CD4-positive, CD25-positive, alpha-beta regulatory T cell (primary cell): ENCODE measurements at regions not wholly inside any gene's neighbourhood (a gene's known extent, or its start where the extent isn't known, plus 50 kb on each side); places are given as distances from the start of the nearest gene placed in this dataset.
"Not testable (repeated sequence)": the region's sequence is repeated elsewhere in the genome, so short reads cannot be mapped to it uniquely, and the experiment has no call there.

Experiments used
- ATAC-seq, 2 donors: fragments of 150-1000 bp; cut with Tn5 transposase; one replicate each; pipeline ENCODE4 v1.10.0; 2021; ENCODE audit warnings: low read depth in 2 of 2, moderate number of reproducible peaks in 2 of 2, moderate library complexity in 1 of 2
- DNase-seq, 3 donors: peaks; one replicate each; pipeline versions ENCODE4 v3.0.0 to v3.0.0-alpha.2; 2012 to 2022; ENCODE audit warnings: mixed read lengths in 1 of 3
- H3K27ac ChIP-seq: one replicate; pipeline ENCODE4 v1.7.0; 2013; ENCODE audit warnings: mild to moderate bottlenecking, low read length; ENCODE audit not compliant: insufficient read depth, poor library complexity, severe bottlenecking
- H3K27me3 ChIP-seq: one replicate; pipeline ENCODE4 v1.7.0; 2013; ENCODE audit warnings: low read length; ENCODE audit not compliant: control insufficient read depth, insufficient read depth
- H3K36me3 ChIP-seq: one replicate; pipeline ENCODE4 v1.7.0; 2013; ENCODE audit warnings: mild to moderate bottlenecking, low read length, moderate library complexity; ENCODE audit not compliant: control insufficient read depth, insufficient read depth
- H3K4me1 ChIP-seq: 2 replicates; pipeline ENCODE4 v1.7.0; 2013; ENCODE audit warnings: mild to moderate bottlenecking, low read length; ENCODE audit not compliant: insufficient read depth, control insufficient read depth, poor library complexity, severe bottlenecking
- H3K4me3 ChIP-seq: one replicate; pipeline ENCODE4 v1.7.0; 2013; ENCODE audit warnings: low read depth, mild to moderate bottlenecking, low read length, moderate library complexity
- H3K9me3 ChIP-seq, 2 experiments: 1 replicate in 1 of 2; 2 replicates in 1 of 2; pipeline ENCODE4 v1.7.0; 2013; ENCODE audit warnings: low read length in 2 of 2, mild to moderate bottlenecking in 1 of 2, moderate library complexity in 1 of 2; ENCODE audit not compliant: control insufficient read depth in 2 of 2
- H3K27ac Mint-ChIP-seq, 3 donors: one replicate each; pipeline ENCODE4 v1.8.0; 2020 to 2022; ENCODE audit warnings: mild to moderate bottlenecking in 3 of 3, mixed read lengths in 3 of 3, moderate library complexity in 2 of 3
- H3K27me3 Mint-ChIP-seq: one replicate; pipeline ENCODE4 v1.8.0; 2022; ENCODE audit warnings: mild to moderate bottlenecking, mixed read lengths
- H3K36me3 Mint-ChIP-seq: one replicate; pipeline ENCODE4 v1.8.0; 2020; ENCODE audit warnings: mixed read lengths
- H3K4me1 Mint-ChIP-seq, 4 donors: one replicate each; pipeline ENCODE4 v1.8.0; 2020 to 2022; ENCODE audit warnings: mixed read lengths in 4 of 4, mild to moderate bottlenecking in 1 of 4
- H3K4me3 Mint-ChIP-seq, 4 donors: one replicate each; pipeline ENCODE4 v1.8.0; 2020 to 2022; ENCODE audit warnings: mild to moderate bottlenecking in 4 of 4, mixed read lengths in 4 of 4, moderate library complexity in 3 of 4
- H3K9me3 Mint-ChIP-seq, 7 donors: one replicate each; pipeline ENCODE4 v1.8.0; 2020 to 2022; ENCODE audit warnings: mixed read lengths in 7 of 7, mild to moderate bottlenecking in 3 of 7, moderate library complexity in 2 of 7

DNA sequence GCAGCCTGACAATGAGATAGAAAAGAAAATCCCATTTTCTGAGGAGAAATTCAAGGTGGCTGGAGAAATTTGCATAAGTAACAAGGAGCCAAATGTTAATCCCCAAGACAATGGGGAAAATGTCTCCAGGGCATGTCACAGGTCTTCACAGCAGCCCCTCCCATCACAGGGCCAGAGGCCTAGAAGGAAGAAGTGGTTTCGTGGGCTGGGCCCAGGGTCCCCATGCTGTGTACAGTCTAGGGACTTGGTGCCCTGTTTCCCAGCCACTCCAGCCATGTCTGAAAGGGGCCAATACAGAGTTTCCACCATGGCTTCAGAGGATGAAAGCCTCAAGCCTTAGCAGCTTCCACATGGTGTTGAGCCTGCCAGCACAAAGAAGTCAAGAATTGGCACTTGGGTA is 290.5 kb downstream of the SUCLG1 start:
- H3K4me1 Mint-ChIP-seq, DNase-seq, H3K4me3 Mint-ChIP-seq, H3K36me3 Mint-ChIP-seq, ATAC-seq, H3K27ac ChIP-seq, H3K4me3 ChIP-seq, H3K27me3 ChIP-seq, H3K9me3 ChIP-seq, H3K9me3 Mint-ChIP-seq, H3K4me1 ChIP-seq, H3K27ac Mint-ChIP-seq, H3K36me3 ChIP-seq: not testable (repeated sequence)
- H3K27me3 Mint-ChIP-seq, result peaks cover 15% of the 10 kb centered on the region

DNA sequence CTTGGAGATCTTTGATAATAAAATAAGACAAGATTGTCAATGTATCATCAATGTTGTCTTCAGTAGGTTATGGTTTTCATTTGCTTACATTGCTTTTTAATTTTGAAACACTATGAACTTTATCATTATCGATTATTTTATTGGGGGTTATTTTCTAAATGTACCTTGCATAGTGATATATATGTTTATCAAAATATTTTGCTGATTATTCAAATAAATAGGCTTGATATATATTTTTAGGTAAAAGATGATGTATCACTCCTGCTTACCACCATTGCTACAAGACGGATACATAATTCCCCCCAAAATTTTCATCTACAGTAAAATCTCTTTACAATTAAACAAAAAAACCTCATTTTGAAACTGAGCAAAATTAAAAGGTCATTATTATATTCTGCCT is 293.8 kb downstream of the SUCLG1 start:
- Mint-ChIP-seq H3K4me1 (no peaks in the 10 kb centered on the region), H3K27ac (no peak overlapping the region), H3K9me3 (peaks cover 0 to 6% (median 0%) of the 10 kb centered on the region in 7 donors), H3K27me3 (peaks cover 32% of the 10 kb centered on the region), H3K4me3 (no peak overlapping the region), H3K36me3 (no peaks in the 10 kb centered on the region)
- DNase-seq (no peak), ATAC-seq (no peak)
- Histone ChIP-seq H3K9me3 (no peaks in the 10 kb centered on the region), H3K27me3 (no peaks in the 10 kb centered on the region), H3K36me3 (no peaks in the 10 kb centered on the region), H3K4me1 (no peaks in the 10 kb centered on the region), H3K27ac (no peak overlapping the region), H3K4me3 (no peak overlapping the region)

DNA sequence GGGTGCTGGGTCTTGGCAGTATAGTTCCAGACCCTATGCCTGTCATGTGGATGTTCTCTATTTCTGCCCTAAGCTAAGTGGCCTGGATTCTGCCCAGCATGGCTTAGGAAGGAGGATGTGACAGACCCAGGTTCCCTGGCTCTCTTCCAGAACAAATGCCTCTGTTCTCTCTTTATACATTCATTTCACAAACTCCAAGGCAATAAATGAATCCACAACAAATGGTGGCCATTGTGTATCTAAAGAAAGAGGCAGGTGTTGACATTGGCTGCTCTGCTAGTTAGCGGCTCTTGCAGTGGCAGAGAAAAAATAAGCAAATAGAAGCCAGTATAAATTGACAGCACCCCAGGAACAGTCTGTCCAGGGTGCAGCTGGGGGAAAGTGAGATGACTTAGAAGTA is 298.6 kb downstream of the SUCLG1 start:
- no peak overlapping the region for H3K27ac Mint-ChIP-seq
- DNase-seq, result no peak
- H3K9me3 Mint-ChIP-seq, result peaks cover 0 to 5% (median 0%) of the 10 kb centered on the region in 7 donors
- H3K4me1 ChIP-seq, result no peaks in the 10 kb centered on the region
- no peaks in the 10 kb centered on the region for H3K4me1 Mint-ChIP-seq
- H3K27me3 Mint-ChIP-seq, result peaks cover 31% of the 10 kb centered on the region
- no peaks in the 10 kb centered on the region for H3K9me3 ChIP-seq
- no peak overlapping the region for H3K4me3 ChIP-seq
- no peak for ATAC-seq
- H3K27ac ChIP-seq, result no peak overlapping the region
- no peaks in the 10 kb centered on the region for H3K36me3 ChIP-seq
- H3K27me3 ChIP-seq, result no peaks in the 10 kb centered on the region
- H3K36me3 Mint-ChIP-seq, result no peaks in the 10 kb centered on the region
- H3K4me3 Mint-ChIP-seq, result no peak overlapping the region

DNA sequence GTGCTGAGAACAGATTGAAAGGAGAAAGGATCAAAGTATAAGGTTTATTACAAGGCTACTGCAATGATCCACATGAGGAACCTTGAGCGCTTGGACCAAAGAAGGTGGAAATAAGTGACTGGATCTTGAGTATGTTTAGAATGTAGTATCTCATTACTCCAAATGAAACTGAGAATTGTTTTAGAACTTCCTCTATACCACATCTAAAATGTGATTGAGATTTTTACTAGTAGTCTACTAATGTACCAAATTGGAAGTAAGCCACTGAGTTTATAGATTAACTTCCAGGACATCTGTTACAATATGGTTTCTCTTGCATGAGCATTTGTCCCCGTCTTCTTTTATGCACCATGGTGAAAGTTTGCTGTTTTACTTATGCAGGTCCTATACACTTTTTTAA is 300.5 kb downstream of the SUCLG1 start:
- Histone ChIP-seq H3K4me3 (no peak overlapping the region), H3K36me3 (no peaks in the 10 kb centered on the region), H3K27me3 (no peaks in the 10 kb centered on the region), H3K4me1 (no peaks in the 10 kb centered on the region), H3K27ac (no peak overlapping the region), H3K9me3 (no peaks in the 10 kb centered on the region)
- DNase-seq, result no peak
- Mint-ChIP-seq H3K9me3 (peaks cover 0 to 5% (median 0%) of the 10 kb centered on the region in 7 donors), H3K36me3 (no peaks in the 10 kb centered on the region), H3K27ac (no peak overlapping the region), H3K27me3 (peaks cover 23% of the 10 kb centered on the region), H3K4me3 (no peak overlapping the region), H3K4me1 (no peaks in the 10 kb centered on the region)
- no peak for ATAC-seq

DNA sequence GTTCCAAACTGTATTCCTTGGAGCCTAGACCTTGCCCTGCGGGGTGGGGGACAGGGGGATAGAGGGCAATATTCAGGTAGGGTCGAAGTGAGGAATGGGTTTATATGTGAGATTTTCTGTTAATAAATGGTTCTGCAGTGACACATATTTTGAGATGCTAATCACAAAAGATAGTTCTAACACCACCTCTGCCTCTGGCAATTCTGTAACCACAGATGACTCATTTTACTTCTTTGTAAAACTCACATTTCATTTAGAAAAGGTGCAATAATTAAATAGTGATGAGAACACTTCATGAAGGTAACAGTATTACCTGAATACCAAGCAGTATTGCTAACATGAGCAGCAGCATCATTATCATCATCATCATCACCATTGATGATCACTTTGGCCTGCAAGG is 306.6 kb downstream of the SUCLG1 start:
- H3K36me3 ChIP-seq, result no peaks in the 10 kb centered on the region
- no peak for DNase-seq
- ATAC-seq, result no peak
- Mint-ChIP-seq H3K4me3 (no peak overlapping the region), H3K36me3 (no peaks in the 10 kb centered on the region), H3K27ac (no peak overlapping the region), H3K9me3 (peaks cover 0 to 2% (median 0%) of the 10 kb centered on the region in 7 donors), H3K27me3 (no peaks in the 10 kb centered on the region), H3K4me1 (no peaks in the 10 kb centered on the region)
- no peaks in the 10 kb centered on the region for H3K4me1 ChIP-seq
- H3K9me3 ChIP-seq, result no peaks in the 10 kb centered on the region
- H3K27ac ChIP-seq, result no peak overlapping the region
- no peaks in the 10 kb centered on the region for H3K27me3 ChIP-seq
- H3K4me3 ChIP-seq, result no peak overlapping the region

DNA sequence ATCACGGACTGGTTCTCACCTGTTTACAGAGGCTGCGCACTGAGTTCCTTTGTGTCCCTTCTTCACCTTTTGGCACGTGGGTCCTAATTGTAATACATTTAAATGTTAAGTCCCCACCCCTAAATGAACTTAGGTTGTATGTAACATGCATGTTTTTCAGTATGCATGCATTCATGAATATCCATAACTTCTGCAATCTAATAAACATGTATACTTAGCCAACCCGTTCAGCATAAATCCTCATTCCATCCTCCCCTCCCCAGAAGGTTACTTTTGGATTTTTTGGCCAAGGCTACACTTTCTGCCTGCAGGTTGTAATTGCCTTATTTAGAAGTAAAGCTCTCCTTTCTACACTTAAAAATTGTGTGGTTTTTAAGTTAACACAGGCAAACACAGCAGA is 314.7 kb downstream of the SUCLG1 start:
- ATAC-seq (no peak), DNase-seq (no peak)
- no peak overlapping the region for H3K4me3 Mint-ChIP-seq
- H3K9me3 Mint-ChIP-seq, result peaks cover 0 to 2% (median 0%) of the 10 kb centered on the region in 7 donors
- Histone ChIP-seq H3K4me3 (no peak overlapping the region), H3K27ac (no peak overlapping the region), H3K36me3 (no peaks in the 10 kb centered on the region), H3K9me3 (no peaks in the 10 kb centered on the region), H3K27me3 (no peaks in the 10 kb centered on the region), H3K4me1 (no peaks in the 10 kb centered on the region)
- H3K4me1 Mint-ChIP-seq, result no peaks in the 10 kb centered on the region
- H3K27ac Mint-ChIP-seq, result no peak overlapping the region
- peaks cover 4% of the 10 kb centered on the region for H3K27me3 Mint-ChIP-seq
- H3K36me3 Mint-ChIP-seq, result no peaks in the 10 kb centered on the region

DNA sequence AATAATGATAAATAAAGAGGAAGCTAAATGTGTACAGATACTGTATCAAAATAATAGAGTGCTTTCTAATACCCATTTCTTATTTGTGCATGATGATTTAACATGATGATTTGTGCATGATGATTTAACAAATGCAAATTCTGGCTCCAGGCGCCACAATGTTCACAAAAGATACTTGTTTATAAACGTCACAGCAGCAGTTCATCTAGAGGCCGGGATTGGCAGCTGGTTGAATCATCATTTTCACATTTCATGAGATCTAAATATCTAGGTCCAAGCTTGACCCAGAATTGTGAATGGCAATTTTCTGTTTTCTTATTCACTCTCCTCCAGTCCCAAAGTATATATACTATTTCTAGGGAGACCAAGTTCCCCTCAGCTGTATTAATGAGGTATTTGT is 322.0 kb downstream of the SUCLG1 start:
- Mint-ChIP-seq H3K4me3 (no peak overlapping the region), H3K27ac (no peak overlapping the region), H3K36me3 (no peaks in the 10 kb centered on the region), H3K9me3 (peaks cover 0 to 4% (median 0%) of the 10 kb centered on the region in 7 donors), H3K27me3 (no peaks in the 10 kb centered on the region), H3K4me1 (no peaks in the 10 kb centered on the region)
- no peak for DNase-seq
- Histone ChIP-seq H3K36me3 (no peaks in the 10 kb centered on the region), H3K4me1 (no peaks in the 10 kb centered on the region), H3K27me3 (peaks cover 2% of the 10 kb centered on the region), H3K9me3 (no peaks in the 10 kb centered on the region), H3K27ac (no peak overlapping the region), H3K4me3 (no peak overlapping the region)
- ATAC-seq, result no peak

DNA sequence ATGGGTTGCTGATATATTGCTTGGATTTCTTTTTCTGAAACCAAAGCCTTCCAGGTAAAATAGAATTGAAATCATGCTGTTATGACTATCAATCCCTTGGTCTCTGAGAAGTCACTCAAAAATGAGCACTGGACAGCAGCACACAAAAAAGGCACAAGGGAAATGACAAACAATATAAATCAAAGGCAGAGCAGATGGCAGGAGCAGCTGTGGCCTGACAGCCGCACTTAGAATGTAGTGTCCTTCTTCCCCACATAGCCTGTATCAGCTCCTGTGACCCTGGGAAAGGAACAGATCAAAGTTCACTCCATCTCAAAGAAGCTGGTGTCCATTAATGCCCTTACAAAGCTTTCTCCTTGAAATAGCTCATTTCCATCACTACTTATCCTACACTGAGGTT is 326.7 kb downstream of the SUCLG1 start:
- Histone ChIP-seq H3K4me1 (no peaks in the 10 kb centered on the region), H3K27me3 (peaks cover 4% of the 10 kb centered on the region), H3K27ac (no peak overlapping the region), H3K36me3 (no peaks in the 10 kb centered on the region), H3K4me3 (no peak overlapping the region), H3K9me3 (no peaks in the 10 kb centered on the region)
- Mint-ChIP-seq H3K4me3 (no peak overlapping the region), H3K27ac (no peak overlapping the region), H3K9me3 (peaks cover 0 to 3% (median 0%) of the 10 kb centered on the region in 7 donors), H3K27me3 (peaks cover 4% of the 10 kb centered on the region), H3K4me1 (no peaks in the 10 kb centered on the region), H3K36me3 (no peaks in the 10 kb centered on the region)
- DNase-seq, result no peak
- no peak for ATAC-seq
